ENCODE measurements at regions not wholly inside any gene's neighbourhood (a gene's known extent, or its start where the extent isn't known, plus 50 kb on each side); places are given as distances from the start of the nearest gene placed in this dataset.
A peak's percentile ranks its signal among the peaks of the same experiment; 100 is the strongest.

- DNase-seq (no peak), ATAC-seq (peak in 2 of 3 donors; percentile 40 to 55)
- no peaks in the 10 kb centered on the region for H3K9me3 Mint-ChIP-seq
- no peak for TF ChIP-seq CTCF (IDR thresholded peaks at IDR 0.05)
- no peaks in the 10 kb centered on the region for H3K36me3 Mint-ChIP-seq
- no peaks in the 10 kb centered on the region for H3K4me1 ChIP-seq (ENCODE audit: control insufficient read depth, insufficient read depth, low read length)
- H3K4me1 Mint-ChIP-seq: peaks cover 0 to 7% of the 10 kb centered on the region in 2 donors
- no peaks in the 10 kb centered on the region for H3K9me3 ChIP-seq (ENCODE audit: control insufficient read depth, insufficient read depth, low read length)
- no peaks in the 10 kb centered on the region for H3K36me3 ChIP-seq (ENCODE audit: control insufficient read depth, insufficient read depth, low read length)
- H3K4me3 ChIP-seq (ENCODE audit: low read length): no peak overlapping the region
- intact Hi-C loops (cut with micrococcal nuclease): no loop called here
- H3K27ac ChIP-seq (ENCODE audit: low read length): no peak overlapping the region
- no peak overlapping the region for H3K27ac Mint-ChIP-seq
- H3K4me3 Mint-ChIP-seq: no peak overlapping the region
- WGBS (ENCODE audit: insufficient coverage): 73% methylated on average over 6 of the region's 6 CpGs
- H3K27me3 Mint-ChIP-seq (ENCODE audit: low read depth in 2 of 2): peaks cover 4 to 6% of the 10 kb centered on the region in 2 donors
- no peaks in the 10 kb centered on the region for H3K27me3 ChIP-seq (ENCODE audit: control insufficient read depth, insufficient read depth, low read length)
Observed at GRCh38 chr9:788777-789176, 52.7 kb upstream of the DMRT1 start.
